ENCODE measurements at regions not wholly inside any gene's neighbourhood (a gene's known extent, or its start where the extent isn't known, plus 50 kb on each side); places are given as distances from the start of the nearest gene placed in this dataset.

- no peak for DNase-seq
Measured at GRCh38 chr5:173780235-173781234, 107.6 kb upstream of the CPEB4 start.

- DNase-seq, result no peak
Measured at GRCh38 chr5:173781432-173781815, 106.7 kb upstream of the CPEB4 start.

- DNase-seq, result peak in 54 of 58 donors; percentile 25 to 88 (median 68)
Measured at GRCh38 chr5:173781816-173782670, 106.1 kb upstream of the CPEB4 start.

- DNase-seq, result no peak
Measured at GRCh38 chr5:173782671-173783101, 105.5 kb upstream of the CPEB4 start.

GRCh38 chr5:173783371-173783770 lies 104.8 kb upstream of the CPEB4 start:
- DNase-seq, result no peak

GRCh38 chr5:173785400-173785799 lies 102.7 kb upstream of the CPEB4 start:
- no peak for DNase-seq

GRCh38 chr5:173785866-173786265 lies 102.3 kb upstream of the CPEB4 start:
- DNase-seq, result no peak

GRCh38 chr5:173786286-173787187 lies 101.6 kb upstream of the CPEB4 start:
- no peak for DNase-seq

- no peak for DNase-seq
Measured at GRCh38 chr5:173789031-173789920, 98.9 kb upstream of the CPEB4 start.

GRCh38 chr5:173790177-173790719 lies 97.9 kb upstream of the CPEB4 start:
- no peak for DNase-seq

GRCh38 chr5:173790836-173791546 lies 97.2 kb upstream of the CPEB4 start:
- DNase-seq, result peak in 1 of 58 donors; percentile 14

- DNase-seq, result no peak
Measured at GRCh38 chr5:173791878-173792277, 96.3 kb upstream of the CPEB4 start.

GRCh38 chr5:173792781-173793547 lies 95.2 kb upstream of the CPEB4 start:
- no peak for DNase-seq

GRCh38 chr5:173793648-173794548 lies 94.3 kb upstream of the CPEB4 start:
- DNase-seq, result no peak

- no peak for DNase-seq
Measured at GRCh38 chr5:173794901-173795416, 93.2 kb upstream of the CPEB4 start.

GRCh38 chr5:173795601-173796000 lies 92.5 kb upstream of the CPEB4 start:
- no peak for DNase-seq
